HG03457 (cell line): ENCODE measurements at regions not wholly inside any gene's neighbourhood (a gene's known extent, or its start where the extent isn't known, plus 50 kb on each side); places are given as distances from the start of the nearest gene placed in this dataset.
"Not testable (repeated sequence)": the region's sequence is repeated elsewhere in the genome, so short reads cannot be mapped to it uniquely, and the experiment has no call there.

Experiments used
- ATAC-seq: cut with Tn5 transposase; IDR thresholded peaks from one replicate; pipeline ENCODE4 v1.9.1; 2021; ENCODE audit warnings: moderate number of reproducible peaks; ENCODE audit not compliant: unreplicated experiment

DNA sequence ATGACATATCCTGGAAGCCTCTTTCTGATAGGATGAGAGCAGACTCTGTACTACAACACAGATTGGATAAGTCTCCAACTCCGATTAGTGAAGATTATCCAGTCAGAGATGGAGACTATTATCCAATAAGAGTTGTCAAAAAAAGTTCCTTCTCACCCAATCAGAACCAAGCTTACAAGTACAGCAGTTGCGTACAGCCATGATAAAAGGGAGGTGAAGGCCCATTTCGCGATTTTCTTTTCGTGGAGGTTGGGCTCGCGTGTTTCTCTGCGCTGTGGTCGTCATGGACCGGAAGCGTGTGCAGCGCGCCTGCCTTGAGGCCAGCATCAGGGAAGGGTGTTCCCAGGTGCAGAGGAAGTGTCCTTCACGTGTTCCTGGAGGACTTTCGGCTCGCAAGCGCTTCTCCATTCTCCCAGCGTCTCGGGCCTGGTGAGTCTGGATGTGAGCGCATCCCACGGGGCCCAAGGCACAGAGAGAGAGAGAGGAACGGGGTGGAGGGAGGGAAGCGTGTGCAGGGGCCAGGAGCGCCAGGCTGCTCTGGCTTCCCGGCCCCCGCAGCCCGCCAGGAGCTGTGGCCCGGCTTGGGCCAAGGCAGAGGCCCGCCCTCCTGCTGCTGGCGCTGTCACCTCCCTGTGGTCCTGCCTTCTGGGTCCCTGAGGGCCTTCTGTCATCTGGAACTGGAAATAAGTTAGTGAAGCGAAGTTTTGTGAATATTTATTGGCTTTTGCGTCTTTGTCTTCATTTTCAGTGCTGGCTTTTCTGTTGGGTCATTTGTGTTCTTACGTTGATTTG lies 53.9 kb downstream of the CDRT15L2 start:
- not testable (repeated sequence) for ATAC-seq

DNA sequence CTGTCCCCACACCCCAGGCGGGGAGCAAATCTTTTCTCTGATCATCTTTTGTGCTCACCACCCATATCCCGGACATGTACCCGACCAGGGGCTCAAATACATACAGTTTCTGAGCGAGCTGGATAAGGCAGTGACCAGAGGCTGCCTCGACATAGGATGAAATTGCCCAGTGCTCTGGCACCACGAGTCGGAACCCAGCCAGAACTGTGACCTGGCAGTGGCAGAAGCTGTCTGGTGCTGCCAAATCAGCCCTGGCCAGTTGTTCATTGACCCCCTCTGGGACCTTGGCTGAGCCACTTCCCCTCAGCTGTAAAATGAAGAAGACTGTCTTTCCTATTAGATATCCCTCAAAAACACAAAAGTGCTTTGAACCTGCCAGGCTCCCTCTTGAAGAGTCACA lies 60.6 kb downstream of the CDRT15L2 start:
- not testable (repeated sequence) for ATAC-seq

DNA sequence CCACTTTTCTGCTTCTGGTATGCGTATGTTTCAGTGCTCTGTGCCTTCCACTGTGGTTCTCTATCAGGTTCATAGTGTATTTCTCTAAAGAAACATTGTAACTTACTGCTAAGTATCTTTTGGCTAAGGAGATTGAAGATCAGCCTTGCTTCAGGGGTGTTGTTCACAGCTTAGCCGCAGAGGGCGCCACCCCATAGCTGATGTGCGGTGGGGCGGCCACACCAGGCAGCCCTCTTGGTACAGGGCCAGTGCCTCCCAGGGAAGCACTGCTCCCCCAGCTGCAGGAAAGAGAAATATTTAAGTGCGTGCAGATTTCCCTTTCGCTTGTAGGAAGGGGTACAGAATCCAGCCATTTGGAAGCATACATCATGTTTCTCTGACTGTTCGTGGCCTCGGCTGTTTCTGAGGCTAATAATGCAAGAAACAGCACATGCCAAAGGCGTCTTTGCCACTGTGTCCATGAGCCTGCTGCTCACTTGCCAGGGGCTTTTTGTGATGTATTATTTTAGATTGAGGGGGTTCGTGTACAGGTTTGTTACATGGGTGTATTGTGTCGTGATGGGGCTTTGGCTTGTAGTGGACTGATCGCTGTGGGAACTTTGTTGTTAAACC lies 67.2 kb downstream of the CDRT15L2 start:
- ATAC-seq, result not testable (repeated sequence)

DNA sequence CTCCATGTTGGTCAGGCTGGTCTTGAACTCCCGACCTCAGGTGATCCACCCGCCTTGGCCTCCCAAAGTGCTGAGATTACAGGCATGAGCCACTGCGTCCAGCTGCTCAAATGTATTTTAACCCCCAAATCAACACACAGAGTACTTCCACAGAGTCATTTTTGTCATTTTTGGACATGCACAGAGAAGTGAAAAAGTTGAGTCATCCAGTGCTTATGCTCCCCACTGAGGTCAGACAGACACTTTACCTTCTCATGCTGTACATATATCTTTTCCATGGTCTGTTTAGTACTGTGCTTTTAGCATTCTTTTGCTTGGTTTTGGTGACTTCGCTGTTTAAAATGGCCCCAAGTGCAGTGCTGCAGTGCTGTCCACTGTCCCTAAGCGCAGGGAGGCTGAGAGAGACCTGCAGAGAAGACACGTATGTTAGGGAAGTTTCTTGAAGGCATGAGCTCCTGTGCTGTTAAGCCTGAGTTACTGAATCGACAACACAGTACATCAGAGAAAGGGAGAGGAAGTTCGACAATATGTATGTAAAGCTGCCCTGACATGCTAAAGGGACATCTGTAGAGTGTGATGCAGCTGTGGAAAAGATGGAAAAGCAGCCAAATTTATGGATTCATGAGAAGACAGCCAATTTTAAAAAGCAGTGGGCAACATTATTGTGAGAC lies 69.7 kb downstream of the CDRT15L2 start:
- ATAC-seq, result not testable (repeated sequence)

DNA sequence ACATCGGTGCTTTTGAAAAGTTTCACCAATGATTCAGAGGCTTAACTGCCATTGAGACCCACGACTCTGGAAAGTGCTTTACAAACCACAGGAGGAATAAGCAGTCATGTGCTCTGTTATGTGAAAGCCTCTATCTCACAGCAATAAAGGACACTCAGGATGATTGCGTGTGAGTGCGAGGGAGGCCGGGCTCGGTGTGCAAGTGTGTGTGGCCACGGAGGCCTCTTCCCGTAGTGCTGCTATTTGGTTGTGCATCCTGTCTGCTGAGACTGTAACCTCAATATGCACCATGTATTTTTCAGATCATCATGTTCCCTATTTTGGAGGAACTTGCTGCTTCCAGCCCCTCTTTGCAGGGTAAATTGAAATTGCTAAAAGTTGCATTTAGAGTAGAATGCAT lies 71.5 kb downstream of the CDRT15L2 start:
- ATAC-seq, result not testable (repeated sequence)

DNA sequence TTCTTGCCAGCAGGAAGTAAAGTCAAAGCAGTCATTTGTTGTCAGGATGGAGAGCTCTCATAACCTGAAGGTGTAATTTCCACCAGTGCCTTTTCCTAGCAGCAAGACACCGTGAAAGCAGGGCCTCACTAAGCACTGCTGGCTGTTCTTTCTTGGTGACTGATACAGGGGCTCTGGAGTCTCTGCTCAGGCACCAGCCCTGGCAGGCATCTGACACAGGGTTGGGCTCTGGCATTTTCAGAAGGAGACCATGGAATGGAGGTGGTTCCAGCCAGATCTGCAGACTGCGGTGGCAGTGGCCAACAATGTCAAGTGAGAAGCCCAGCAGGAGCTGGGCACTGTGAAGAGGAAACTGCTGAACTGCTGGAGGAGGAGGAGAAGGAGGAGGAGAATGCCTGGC lies 72.2 kb downstream of the CDRT15L2 start:
- ATAC-seq, result not testable (repeated sequence)

DNA sequence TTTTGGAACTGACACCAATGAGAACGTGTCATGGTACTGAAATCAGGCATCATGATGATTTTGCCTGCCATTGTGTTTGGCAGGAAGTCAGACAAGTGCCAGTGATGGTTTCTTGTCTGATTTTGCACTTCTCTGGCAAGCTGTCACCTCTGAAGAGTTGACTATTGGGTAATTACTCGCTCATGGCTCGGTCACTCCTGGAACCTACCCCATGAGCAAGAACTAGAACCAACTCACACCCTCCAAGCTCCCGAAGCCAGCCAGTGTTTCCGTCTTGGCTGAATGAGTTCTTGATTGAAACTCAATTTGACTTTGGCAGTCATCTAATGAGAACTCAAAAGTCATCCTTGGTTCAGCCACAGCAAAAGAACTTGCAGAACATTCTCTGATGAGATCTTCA lies 73.9 kb downstream of the CDRT15L2 start:
- not testable (repeated sequence) for ATAC-seq

DNA sequence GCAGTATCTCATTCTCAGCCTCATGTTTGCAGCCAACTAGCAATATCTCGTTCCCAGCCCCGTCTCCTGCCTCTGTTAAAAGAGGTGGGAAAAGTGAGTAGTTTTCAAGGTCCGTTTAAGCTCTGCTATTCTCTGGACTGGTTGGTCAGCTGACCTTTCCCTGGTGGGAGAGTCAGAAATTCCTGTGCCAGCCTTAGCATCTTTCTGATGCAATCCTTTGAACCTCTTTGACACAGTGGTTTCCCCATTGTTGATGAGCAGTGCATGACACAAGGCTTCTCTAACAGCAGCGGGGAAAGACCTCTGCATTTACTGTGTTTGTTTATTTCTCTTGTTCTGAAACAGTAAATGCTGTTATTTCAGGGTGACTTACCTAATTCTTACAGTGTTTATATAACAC lies 74.6 kb downstream of the CDRT15L2 start:
- ATAC-seq, result not testable (repeated sequence)

DNA sequence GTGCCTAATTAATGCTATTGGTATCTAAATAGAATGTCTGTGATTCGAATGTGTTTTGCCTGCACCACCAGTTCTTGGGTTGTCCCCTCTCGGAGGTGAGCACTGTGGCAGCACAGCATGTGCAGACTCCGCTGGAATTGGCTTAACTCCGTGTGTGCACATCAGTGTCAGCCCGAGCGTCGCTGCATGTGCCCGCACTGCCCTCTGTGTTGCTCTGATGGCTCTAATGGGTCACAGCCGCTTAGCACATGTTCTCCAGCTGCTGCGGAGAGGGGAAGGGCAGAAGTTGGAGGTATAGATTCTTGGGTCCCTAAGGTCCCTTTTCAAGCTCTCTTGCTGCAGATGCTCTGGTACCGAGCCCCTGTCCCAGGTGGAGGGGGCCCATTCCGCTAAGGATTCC lies 75.1 kb downstream of the CDRT15L2 start:
- not testable (repeated sequence) for ATAC-seq

DNA sequence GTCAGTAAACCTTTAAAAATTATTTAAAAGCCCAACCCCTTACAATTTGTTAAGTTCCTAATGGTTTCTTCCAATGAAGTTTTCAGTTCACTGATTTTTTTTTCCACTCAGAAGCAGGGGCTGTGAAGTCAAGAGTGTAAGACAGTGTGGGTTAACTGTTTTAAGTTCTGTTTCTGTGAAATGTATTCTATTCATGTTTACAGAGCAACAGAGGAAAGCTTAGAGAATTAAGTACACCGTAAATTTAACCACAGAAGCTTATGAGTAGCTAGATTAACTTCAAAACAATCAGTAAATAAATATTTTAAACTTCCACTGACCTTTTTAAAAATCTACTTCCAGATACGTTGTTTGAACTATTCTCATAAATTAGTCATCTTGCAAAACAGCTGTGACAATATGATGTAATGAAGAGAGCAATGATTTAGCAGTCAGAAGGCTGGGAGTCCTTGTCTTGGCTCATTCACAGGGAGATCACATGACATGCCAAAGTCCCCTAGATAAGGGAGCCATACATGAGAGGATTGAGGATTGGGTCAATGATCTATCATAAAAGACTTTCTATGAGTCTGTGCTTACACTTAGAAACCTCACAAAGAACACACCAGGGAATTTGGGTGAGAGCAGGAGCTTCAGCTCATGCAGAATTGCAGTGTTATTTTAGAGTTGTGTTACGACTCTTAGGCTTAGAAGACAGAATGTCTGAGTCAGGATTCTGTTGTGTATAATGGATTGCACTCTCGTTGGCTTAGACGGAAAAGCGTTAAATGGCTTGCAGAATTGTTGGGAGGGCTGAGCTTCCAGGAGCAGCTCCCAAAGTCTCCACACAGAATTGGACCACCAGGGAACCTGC lies 85.8 kb downstream of the CDRT15L2 start:
- not testable (repeated sequence) for ATAC-seq

DNA sequence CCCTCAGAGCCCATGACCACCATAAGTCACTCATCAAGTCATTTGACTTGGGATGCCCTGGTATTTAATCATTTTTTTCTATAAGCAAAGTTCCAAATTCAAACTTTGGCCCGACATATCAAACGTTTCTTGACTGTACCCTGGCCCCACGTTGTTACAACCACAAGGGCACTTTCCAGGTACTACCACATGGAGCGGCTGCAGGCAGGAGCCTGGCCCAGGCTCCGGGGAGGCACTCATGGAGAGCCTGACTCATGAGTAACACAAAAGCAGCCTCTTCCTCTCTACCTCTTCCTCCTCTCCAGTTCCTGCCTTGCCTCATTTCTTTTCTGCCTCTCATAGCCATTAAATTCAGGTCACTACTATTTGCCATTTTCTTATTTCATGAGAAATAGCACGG lies 87.2 kb downstream of the CDRT15L2 start:
- not testable (repeated sequence) for ATAC-seq

DNA sequence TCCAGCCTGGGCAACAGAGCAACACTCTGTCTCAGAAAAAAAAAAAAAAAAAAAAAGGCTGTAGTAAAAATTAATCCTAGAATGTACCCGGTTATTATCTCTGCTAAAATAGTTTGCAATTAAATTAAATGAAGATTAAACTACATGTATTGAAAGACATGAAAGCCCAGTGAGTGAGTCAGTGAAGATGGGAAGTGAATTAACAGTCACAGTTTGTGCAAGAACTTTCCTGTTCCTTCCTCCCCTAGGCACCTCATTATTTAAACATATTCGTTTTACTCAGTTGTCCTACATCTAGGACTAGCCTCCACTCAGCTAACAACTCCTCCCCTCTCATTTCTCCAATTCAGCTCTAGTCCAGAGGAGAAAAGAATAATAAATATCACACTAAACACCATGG lies 88.2 kb downstream of the CDRT15L2 start:
- not testable (repeated sequence) for ATAC-seq

DNA sequence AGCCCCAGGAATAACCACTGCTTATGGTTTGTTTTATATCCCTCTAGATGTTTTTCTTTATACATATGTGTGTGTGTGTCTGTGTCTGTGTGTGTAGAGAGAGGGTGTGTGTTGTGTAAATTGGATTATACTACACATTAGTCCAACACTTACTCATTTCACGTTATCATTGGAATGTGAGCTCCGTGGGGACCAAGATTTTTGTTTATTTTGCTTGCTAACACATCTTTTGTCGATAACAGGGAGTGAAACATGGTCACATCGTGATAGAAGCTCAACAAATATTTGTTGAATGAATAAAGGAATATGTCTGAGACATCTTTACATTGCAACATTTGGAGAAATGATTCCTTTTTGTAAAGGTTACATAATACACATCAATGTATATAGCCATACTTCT lies 88.8 kb downstream of the CDRT15L2 start:
- ATAC-seq, result not testable (repeated sequence)

DNA sequence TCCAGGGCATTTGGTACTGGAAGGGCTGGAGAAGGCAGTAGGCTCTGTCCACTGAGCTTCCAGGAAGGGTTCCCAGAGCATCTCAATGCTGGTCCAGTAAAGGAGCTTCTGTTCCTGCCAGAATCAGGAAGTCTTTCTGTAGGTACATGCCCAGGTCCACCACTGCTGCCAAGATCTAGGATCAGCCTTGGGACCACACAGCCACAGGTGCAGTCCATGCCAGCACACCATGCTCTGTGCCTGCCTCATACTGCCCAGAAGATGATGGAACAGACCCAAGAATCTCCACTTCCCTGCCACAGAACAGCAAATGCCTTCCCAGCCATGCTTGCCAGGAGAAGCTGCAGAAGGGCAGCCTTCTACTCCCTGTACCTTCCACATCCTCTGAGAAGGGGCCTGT lies 89.3 kb downstream of the CDRT15L2 start:
- not testable (repeated sequence) for ATAC-seq

DNA sequence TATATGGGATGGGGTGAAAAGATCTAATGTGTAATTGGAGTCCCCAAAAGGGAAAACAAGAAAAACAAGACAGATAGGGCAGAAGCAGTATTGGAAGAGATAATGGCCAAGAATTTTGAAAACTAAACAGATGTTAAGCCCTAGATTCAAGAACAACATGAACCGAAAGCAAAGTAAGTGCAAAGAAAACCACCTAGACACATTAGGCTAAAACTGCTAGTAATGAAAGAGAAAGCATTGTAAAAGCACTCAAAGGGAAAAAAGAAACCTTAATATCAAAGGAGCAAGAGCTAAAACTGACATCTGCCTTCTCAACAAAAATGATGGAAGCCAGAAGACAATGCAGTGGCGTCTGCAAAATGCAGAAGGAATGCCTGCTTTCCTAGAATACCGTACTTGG lies 91.0 kb downstream of the CDRT15L2 start:
- not testable (repeated sequence) for ATAC-seq

DNA sequence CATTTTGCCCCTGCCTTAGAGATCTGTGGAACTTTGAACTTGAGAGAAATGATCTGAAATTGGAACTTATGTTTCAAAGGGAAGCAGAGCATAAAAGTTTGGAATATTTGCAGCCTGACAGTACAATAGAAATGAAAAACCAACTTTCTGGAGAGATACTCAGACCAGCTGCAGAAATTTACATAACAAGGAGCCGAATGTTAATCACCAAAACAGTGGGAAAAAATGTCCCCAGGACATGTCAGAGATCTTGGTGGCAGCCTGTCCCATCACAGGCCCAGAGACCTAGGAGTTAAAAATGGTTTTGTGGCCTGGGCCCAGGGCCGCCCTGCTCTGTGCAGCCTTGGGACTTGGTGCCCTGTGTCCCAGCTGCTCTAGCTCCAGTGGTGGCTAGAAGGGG lies 94.8 kb downstream of the CDRT15L2 start:
- ATAC-seq, result not testable (repeated sequence)

DNA sequence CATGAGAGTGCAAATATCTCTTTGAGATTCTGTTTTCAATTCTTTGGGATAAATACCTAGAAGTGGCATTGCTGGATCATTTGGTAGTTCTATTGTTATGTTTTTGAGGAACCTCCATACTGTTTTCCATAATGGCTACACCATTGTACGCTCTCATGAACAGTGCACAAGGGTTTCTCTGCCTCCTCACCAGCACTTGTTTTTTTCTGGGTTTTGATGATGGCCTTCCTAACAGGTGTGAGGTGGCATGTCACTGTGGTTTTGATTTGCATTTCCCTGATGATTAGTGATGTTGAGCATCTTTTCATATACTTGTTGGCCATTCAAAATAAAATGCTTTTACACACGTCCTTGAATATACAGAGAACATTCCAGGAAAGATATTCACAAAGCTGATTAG lies 96.2 kb downstream of the CDRT15L2 start:
- ATAC-seq, result not testable (repeated sequence)

DNA sequence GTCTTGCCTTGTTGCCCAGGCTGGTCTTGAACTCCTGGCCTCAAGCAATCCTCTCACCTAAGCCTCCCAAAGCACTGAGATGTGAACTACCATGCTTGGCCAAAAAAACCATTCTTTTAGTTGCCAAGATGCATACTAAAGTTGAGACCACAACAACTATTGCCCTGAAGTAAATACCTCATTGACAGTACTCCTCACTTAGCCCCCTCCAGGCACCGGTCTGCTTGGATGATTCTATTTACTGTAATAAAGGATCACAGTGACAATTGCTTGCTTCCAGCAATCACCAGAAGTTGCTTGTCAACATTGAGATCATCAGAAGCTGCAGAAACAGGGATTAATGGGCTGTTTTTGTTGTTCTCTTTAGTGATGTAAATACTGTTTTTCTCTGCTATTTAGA lies 97.1 kb downstream of the CDRT15L2 start:
- not testable (repeated sequence) for ATAC-seq

DNA sequence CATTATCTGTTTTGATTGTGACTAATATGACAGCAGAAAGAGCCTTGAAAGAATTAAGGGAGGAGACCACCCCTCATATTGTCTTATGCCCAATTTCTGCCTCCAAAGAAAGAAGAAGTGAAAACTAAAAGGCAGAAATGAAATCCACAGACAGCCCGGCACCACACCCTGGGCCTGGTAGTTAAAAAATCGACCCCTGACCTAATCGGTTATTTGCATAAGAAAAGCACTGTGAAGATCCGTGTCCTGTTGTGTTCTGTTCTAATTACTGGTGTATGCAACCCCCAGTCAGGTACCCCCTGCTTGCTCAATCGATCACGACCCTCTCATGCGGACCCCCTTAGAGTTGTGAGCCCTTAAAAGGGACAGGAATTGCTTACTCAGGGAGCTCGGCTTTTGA lies 97.9 kb downstream of the CDRT15L2 start:
- ATAC-seq, result not testable (repeated sequence)

DNA sequence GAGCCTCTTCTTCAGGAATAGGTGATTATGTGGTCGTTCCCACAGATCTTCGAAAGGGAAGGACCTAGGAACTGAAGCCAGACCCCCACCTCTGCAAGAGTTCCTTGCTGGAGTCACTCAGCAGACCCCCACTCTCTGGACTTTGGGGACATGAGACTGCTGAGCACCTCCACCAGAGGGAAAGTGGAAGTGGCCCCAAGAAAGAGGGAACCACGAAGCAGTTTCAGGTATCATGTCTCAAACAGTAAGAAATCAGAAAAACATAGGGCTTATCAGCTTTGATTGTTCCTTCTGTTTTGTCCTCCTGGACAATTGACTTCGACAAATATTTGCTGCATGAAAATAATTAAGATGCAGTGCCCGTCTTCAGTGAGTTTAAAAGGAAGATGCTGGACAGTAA lies 98.9 kb downstream of the CDRT15L2 start:
- not testable (repeated sequence) for ATAC-seq
